Activated CD8-positive, alpha-beta memory T cell treated with anti-CD3 and anti-CD28 coated beads for 24 hours (primary cell): ENCODE measurements at regions not wholly inside any gene's neighbourhood (a gene's known extent, or its start where the extent isn't known, plus 50 kb on each side); places are given as distances from the start of the nearest gene placed in this dataset.
A peak's percentile ranks its signal among the peaks of the same experiment; 100 is the strongest.

Experiments used
- DNase-seq: peaks from one replicate; pipeline ENCODE4 v3.0.0-alpha.2; 2020

GRCh38 chr4:177574446-177574845 lies 132.2 kb upstream of the AGA start:
- DNase-seq: no peak

GRCh38 chr4:177579649-177580048 lies 137.4 kb upstream of the AGA start:
- no peak for DNase-seq

DNA sequence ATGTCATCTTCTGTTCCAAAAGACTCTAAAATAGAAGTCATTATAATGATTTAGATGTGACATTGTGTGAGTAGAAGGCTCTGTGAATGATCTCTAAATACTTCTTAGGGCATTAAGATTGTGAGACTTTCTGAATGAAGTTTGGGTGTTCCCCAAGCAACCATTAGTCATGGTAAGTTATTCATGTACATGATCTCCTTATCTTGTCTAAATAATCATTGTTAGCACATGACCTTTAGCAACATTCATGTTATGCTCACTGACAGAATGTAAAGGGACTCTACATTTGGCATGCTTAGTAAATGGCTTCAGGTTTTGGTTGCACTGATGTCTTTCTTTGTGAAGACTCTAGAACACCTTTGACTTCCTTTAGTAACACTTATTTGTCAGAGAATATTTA lies 140.8 kb upstream of the AGA start:
- no peak for DNase-seq

- DNase-seq: no peak
Observed at GRCh38 chr4:177587989-177588388, 145.8 kb upstream of the AGA start.

DNA sequence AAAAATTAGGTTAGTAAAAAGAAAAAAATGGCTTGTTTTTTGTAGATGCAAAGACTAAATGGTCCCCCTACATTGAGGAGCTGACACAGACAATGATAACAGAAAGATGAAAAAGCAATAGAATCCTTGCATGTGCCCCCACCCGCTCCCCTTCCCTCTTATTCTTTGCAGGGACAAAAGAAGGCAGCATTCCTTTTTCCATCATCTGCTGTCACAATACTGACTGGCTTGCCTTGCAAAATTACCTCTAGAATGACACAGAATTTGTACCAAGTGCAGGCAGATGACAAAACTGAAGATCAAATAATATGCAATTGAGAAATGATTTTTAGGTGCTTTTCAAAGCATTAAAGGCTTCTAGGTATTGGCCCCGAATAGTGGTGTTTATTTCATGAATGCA lies 153.1 kb upstream of the AGA start:
- no peak for DNase-seq

- peak; percentile 61 for DNase-seq
Observed at GRCh38 chr4:177596035-177596434, 153.8 kb upstream of the AGA start.

DNA sequence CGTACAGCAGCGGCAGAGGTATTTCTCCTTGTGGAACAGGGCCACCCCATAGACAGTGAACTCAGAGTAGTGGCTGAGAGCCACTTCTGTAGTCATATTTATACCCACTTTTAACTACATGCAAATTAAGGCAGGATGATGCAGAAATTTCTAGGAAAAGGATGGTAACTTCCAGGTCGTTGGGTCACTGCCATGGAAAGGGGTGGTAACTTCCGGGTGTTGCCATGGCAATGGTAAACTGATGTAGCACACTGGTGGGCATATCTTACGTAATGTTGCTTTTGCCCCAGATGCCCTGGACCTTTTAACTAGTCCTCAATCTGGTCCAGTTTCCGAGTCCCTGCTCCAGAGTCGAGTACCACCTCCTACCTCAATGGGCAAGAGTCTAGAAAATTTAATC lies 154.8 kb upstream of the AGA start:
- no peak for DNase-seq

GRCh38 chr4:177605252-177605651 lies 163.0 kb upstream of the AGA start:
- DNase-seq: no peak

DNA sequence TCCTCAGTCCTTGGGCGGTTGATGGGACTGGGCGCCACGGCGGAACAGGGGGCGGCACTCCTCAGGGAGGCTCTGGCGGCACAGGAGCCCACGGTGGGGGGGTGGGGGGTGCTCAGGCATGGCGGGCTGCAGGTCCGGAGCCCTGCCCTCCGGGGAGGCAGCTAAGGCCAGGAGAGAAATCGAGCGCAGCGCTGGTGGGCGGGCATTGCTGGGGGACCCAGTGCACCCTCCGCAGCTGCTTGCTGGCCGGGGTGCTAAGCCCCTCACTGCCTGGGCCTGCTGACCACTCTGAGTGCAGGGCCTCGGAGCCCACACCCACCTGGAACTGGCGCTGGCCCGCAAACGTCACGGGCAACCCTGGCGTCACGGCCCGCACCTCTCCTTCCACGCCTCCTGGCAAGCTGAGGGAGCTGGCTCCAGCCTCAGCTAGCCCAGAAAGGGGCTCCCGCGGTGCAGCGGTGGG lies 164.9 kb upstream of the AGA start:
- DNase-seq: no peak

- no peak for DNase-seq
Observed at GRCh38 chr4:177611974-177612664, 169.9 kb upstream of the AGA start.

- no peak for DNase-seq
Observed at GRCh38 chr4:177612684-177613083, 170.4 kb upstream of the AGA start.

GRCh38 chr4:177632481-177632880 lies 190.2 kb upstream of the AGA start:
- no peak for DNase-seq

GRCh38 chr4:177638871-177639270 lies 196.6 kb upstream of the AGA start:
- DNase-seq: no peak

DNA sequence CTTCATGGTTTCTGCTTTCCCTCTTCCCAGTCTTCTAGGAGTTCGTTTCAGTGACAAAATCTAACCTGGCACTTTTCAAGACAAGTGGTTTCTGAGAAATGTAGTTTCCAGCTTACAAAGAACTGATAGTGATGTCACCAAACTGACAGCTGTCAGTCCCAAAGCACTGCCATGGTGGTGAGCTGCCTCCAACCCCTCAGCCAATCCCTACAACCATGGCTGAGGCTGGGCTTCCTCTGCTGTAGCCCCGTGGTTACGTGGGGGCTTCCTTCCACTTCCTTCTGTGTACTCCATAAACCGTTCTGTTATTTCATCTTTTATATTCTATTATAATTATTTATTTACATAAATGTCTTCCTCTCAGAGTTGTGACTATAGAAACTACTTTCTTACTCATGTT lies 198.6 kb upstream of the AGA start:
- DNase-seq: no peak

GRCh38 chr4:177660223-177660622 lies 218.0 kb upstream of the AGA start:
- DNase-seq: no peak

- DNase-seq: no peak
Observed at GRCh38 chr4:177667687-177668086, 225.4 kb upstream of the AGA start.

GRCh38 chr4:177671387-177671786 lies 229.2 kb upstream of the AGA start:
- no peak for DNase-seq

- DNase-seq: no peak
Observed at GRCh38 chr4:177671845-177672244, 229.6 kb upstream of the AGA start.

GRCh38 chr4:177673985-177674489 lies 231.8 kb upstream of the AGA start:
- no peak for DNase-seq

- DNase-seq: no peak
Observed at GRCh38 chr4:177680308-177680707, 238.1 kb upstream of the AGA start.

GRCh38 chr4:177681902-177682301 lies 239.7 kb upstream of the AGA start:
- no peak for DNase-seq

DNA sequence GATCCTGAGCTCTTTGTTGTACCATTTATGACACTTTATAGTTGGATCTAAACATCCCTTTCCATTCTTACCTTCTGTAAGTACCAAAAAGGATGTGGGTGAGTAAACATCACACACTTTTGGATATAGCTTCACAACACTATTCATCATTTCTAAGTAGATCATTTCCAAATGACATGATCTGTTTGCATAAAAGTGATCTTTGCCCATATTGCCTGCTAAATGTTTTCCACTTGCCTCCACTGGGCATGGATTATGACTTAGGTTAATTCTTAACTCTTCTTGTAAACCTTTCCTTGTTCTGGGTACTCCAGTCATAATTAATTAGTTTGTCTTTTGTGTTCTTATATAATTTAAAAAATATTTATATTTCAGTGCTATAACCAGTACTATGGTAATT lies 244.9 kb upstream of the AGA start:
- no peak for DNase-seq

DNA sequence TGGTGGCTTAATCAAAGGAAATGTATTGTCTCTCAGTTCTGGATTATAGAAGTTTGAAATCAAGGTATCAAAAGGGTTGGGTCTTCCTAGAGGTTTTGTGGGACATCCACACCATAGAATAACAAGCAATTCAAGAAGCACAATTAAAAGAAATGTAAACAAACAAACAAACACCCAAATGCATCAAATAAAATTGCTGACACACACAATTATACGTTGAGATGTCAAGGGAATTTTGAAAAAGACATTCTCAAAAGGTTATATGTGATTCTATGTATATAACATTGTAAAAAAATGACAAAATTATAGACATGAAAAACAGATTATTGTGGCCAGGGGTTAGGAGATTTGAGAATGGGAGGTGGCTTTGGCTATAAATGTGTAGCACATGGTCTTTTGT lies 250.7 kb upstream of the AGA start:
- no peak for DNase-seq

DNA sequence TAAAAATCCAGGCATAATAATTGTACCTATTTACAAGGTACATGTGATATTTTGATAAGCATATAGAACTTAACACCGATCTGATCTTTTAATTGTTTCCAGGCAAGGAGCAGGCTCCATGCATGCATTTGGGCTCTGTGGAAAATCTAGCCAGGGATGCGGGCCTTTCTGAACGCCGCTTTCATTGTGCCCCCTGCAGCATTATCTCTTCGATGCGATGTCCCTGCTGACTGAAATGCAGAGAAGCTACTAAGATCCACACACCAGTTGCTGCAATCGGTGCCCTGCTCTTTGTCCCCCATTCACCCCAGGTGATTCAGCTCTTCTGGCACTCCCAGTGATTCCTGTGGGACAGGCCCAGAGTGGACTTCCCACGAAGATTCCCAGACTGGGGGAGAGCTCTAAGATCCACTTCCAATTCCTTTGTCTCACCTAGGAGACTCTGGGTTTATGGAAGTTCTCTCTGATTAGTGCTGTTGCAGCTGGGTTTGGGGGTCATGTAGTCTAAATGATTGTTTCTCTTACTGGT lies 254.3 kb upstream of the AGA start:
- no peak for DNase-seq
